ENCODE measurements at regions not wholly inside any gene's neighbourhood (a gene's known extent, or its start where the extent isn't known, plus 50 kb on each side); places are given as distances from the start of the nearest gene placed in this dataset.
"Not testable (repeated sequence)": the region's sequence is repeated elsewhere in the genome, so short reads cannot be mapped to it uniquely, and the experiment has no call there.

GRCh38 chrY:19535697-19536096 is 208.8 kb downstream of the KDM5D start:
- not testable (repeated sequence) for DNase-seq

GRCh38 chrY:19521976-19522375 is 222.6 kb downstream of the KDM5D start:
- DNase-seq, result no peak

GRCh38 chrY:19503092-19503449 is 241.5 kb downstream of the KDM5D start:
- peak in 3 of 4 experiments; percentile 1 to 23 (median 18) for DNase-seq

- peak in 1 of 4 experiments; percentile 2 for DNase-seq
Observed at GRCh38 chrY:19502169-19503091, 242.1 kb downstream of the KDM5D start.

- DNase-seq, result no peak
Observed at GRCh38 chrY:19498556-19498955, 246.0 kb downstream of the KDM5D start.

GRCh38 chrY:19487494-19487893 is 257.0 kb downstream of the KDM5D start:
- DNase-seq, result no peak

GRCh38 chrY:19484997-19485396 is 259.5 kb downstream of the KDM5D start:
- no peak for DNase-seq

GRCh38 chrY:19479141-19479540 is 265.4 kb downstream of the KDM5D start:
- DNase-seq, result no peak

- no peak for DNase-seq
Observed at GRCh38 chrY:19477959-19478358, 266.6 kb downstream of the KDM5D start.

GRCh38 chrY:19465809-19466208 is 278.7 kb downstream of the KDM5D start:
- no peak for DNase-seq

GRCh38 chrY:19456855-19457448 is 287.6 kb downstream of the KDM5D start:
- no peak for DNase-seq

GRCh38 chrY:19433059-19433458 is 311.5 kb downstream of the KDM5D start:
- DNase-seq, result peak; percentile 31 to 68 (median 48)

GRCh38 chrY:19427736-19428518 is 316.6 kb downstream of the KDM5D start:
- DNase-seq, result no peak

GRCh38 chrY:19427191-19427590 is 317.3 kb downstream of the KDM5D start:
- DNase-seq, result not testable (repeated sequence)

- no peak for DNase-seq
Observed at GRCh38 chrY:19410980-19411766, 333.4 kb downstream of the KDM5D start.

- no peak for DNase-seq
Observed at GRCh38 chrY:19406246-19406645, 338.3 kb downstream of the KDM5D start.

GRCh38 chrY:19405598-19405997 is 338.9 kb downstream of the KDM5D start:
- no peak for DNase-seq

GRCh38 chrY:19392876-19393275 is 351.6 kb downstream of the KDM5D start:
- no peak for DNase-seq

GRCh38 chrY:19391922-19392321 is 352.6 kb downstream of the KDM5D start:
- no peak for DNase-seq

- DNase-seq, result no peak
Observed at GRCh38 chrY:19365321-19365720, 379.2 kb downstream of the KDM5D start.

- DNase-seq, result no peak
Observed at GRCh38 chrY:19357249-19357648, 387.3 kb downstream of the KDM5D start.

GRCh38 chrY:19356735-19357134 is 387.8 kb downstream of the KDM5D start:
- no peak for DNase-seq

- no peak for DNase-seq
Observed at GRCh38 chrY:19354857-19355173, 389.7 kb downstream of the KDM5D start.

All from suppressor macrophage (primary cell).